HCT116 (cell line): ENCODE measurements at regions not wholly inside any gene's neighbourhood (a gene's known extent, or its start where the extent isn't known, plus 50 kb on each side); places are given as distances from the start of the nearest gene placed in this dataset.
A peak's percentile ranks its signal among the peaks of the same experiment; 100 is the strongest.

Source experiments
- ATAC-seq: fragments of 200-7000 bp; cut with Tn5 transposase; 2 replicates; pipeline ENCODE4 v1.9.1; 2020; ENCODE audit warnings: mild to moderate bottlenecking, moderate library complexity
- BruUV-seq: library from RNA; stranded (reverse); fragments of 400-500 nt; replicated peaks from 2 replicates; lab custom pipeline; 2021; lab: Mats Ljungman, UMichigan
- CTCF ChIA-PET: fragments of 300-600 bp; sonication (Branson Sonifier 250); formaldehyde crosslinking; loops from one replicate; lab custom pipeline; 2021; ENCODE audit warnings: antibody characterized with exemption; lab: Charles Lee
- POLR2A ChIA-PET: fragments of 300-600, 350-600 bp; sonication (Branson Sonifier 250); formaldehyde crosslinking; loops from one replicate; lab custom pipeline; 2021; ENCODE audit warnings: antibody characterized with exemption; lab: Charles Lee
- RAD21 ChIA-PET, 2 experiments: fragments of 300-600 bp; sonication (Branson Sonifier 250); formaldehyde crosslinking; loops; one replicate each; lab custom pipeline; 2023; ENCODE audit warnings: low total read pairs in 2 of 2; ENCODE audit not compliant: uncharacterized antibody in 2 of 2, unreplicated experiment in 2 of 2, low non-redundant PET in 1 of 2; lab: Charles Lee
- DNase-seq: peaks from one replicate; pipeline ENCODE4 v3.0.0-alpha.2; 2010; ENCODE audit warnings: low read depth, low spot score
- H2AFZ ChIP-seq: fragments of 200-600 bp; shearing (Covaris generic), sonication (generic); 2 replicates; pipeline ENCODE4 v1.6.1; 2017; ENCODE audit warnings: low read depth, mixed run types, mixed read lengths, antibody characterized with exemption, low read length; ENCODE audit not compliant: poor library complexity, severe bottlenecking
- H3K27ac ChIP-seq: 2 replicates; pipeline ENCODE4 v1.5.1; 2012; ENCODE audit warnings: low read depth, low read length
- H3K27me3 ChIP-seq: fragments of 200-600 bp; sonication (generic); 2 replicates; pipeline ENCODE4 v1.6.1; 2016; ENCODE audit warnings: mixed run types, low read length, mixed read lengths; ENCODE audit not compliant: insufficient read depth
- H3K36me3 ChIP-seq, 2 experiments: fragments of 200-500 bp in 1 of 2; fragments of 200-600 bp in 1 of 2; sonication (Bioruptor generic) in 1 of 2; sonication (generic) in 1 of 2; 2 replicates each; pipeline versions ENCODE4 v1.5.1 to v1.6.1; 2014 to 2016; ENCODE audit warnings: low read length in 2 of 2, inconsistent platforms in 1 of 2, mixed read lengths in 1 of 2, mixed run types in 1 of 2; ENCODE audit not compliant: insufficient read depth in 2 of 2, control insufficient read depth in 1 of 2
- H3K4me1 ChIP-seq, 2 experiments: fragments of 200-600 bp in 1 of 2; sonication (generic) in 1 of 2; 2 replicates each; pipeline versions ENCODE4 v1.5.1 to v1.6.1; 2012 to 2017; ENCODE audit warnings: low read length in 2 of 2, inconsistent platforms in 1 of 2, mild to moderate bottlenecking in 1 of 2, mixed read lengths in 1 of 2, mixed run types in 1 of 2, moderate library complexity in 1 of 2; ENCODE audit not compliant: insufficient read depth in 2 of 2, control insufficient read depth in 1 of 2
- H3K4me2 ChIP-seq: fragments of 200-600 bp; sonication (generic); 2 replicates; pipeline ENCODE4 v1.6.1; 2017; ENCODE audit warnings: mixed run types, low read length, mixed read lengths
- H3K4me3 ChIP-seq, 2 experiments: fragments of 200-600 bp in 1 of 2; sonication (generic) in 1 of 2; replicated peaks in 1 of 2; 2 replicates each; pipeline ENCODE4 v1.5.1; 2011 to 2016; ENCODE audit warnings: low read length in 2 of 2, control low read depth in 1 of 2, low read depth in 1 of 2, mild to moderate bottlenecking in 1 of 2, mixed read lengths in 1 of 2, mixed run types in 1 of 2
- H3K79me2 ChIP-seq: fragments of 200-600 bp; sonication (generic); 2 replicates; pipeline ENCODE4 v1.6.1; 2017; ENCODE audit warnings: mild to moderate bottlenecking, mixed run types, low read length, moderate library complexity, mixed read lengths; ENCODE audit not compliant: insufficient read depth
- H3K9ac ChIP-seq: fragments of 200-600 bp; sonication (generic); 2 replicates; pipeline ENCODE4 v1.6.1; 2016; ENCODE audit warnings: low read length, mixed read lengths
- H3K9me2 ChIP-seq: fragments of 200-600 bp; sonication (generic), shearing (Covaris generic); 2 replicates; pipeline ENCODE4 v1.6.1; 2017; ENCODE audit warnings: mixed run types, mild to moderate bottlenecking, moderate library complexity; ENCODE audit not compliant: insufficient read depth
- H3K9me3 ChIP-seq, 2 experiments: fragments of 200-500 bp in 1 of 2; fragments of 200-600 bp in 1 of 2; sonication (Bioruptor generic) in 1 of 2; sonication (generic) in 1 of 2; 2 replicates each; pipeline ENCODE4 v1.6.1; 2014 to 2017; ENCODE audit warnings: low read length in 2 of 2, mixed read lengths in 2 of 2, inconsistent platforms in 1 of 2, low read depth in 1 of 2, mild to moderate bottlenecking in 1 of 2, mixed run types in 1 of 2, moderate library complexity in 1 of 2; ENCODE audit not compliant: control insufficient read depth in 1 of 2, insufficient read depth in 1 of 2
- H4K20me1 ChIP-seq: fragments of 200-600 bp; sonication (generic), shearing (Covaris generic); 2 replicates; pipeline ENCODE4 v1.6.1; 2017; ENCODE audit warnings: mixed run types, mild to moderate bottlenecking, moderate library complexity; ENCODE audit not compliant: insufficient read depth
- CEBPB ChIP-seq: IDR thresholded peaks from 2 replicates; pipeline ENCODE4 v1.6.1; 2012; ENCODE audit warnings: low read depth
- CTCF ChIP-seq, 3 experiments: fragments of 200-600 bp in 1 of 3; sonication (generic) in 1 of 3; IDR thresholded peaks in 2 of 3; conservative IDR thresholded peaks in 1 of 3; 2 replicates each; pipeline ENCODE4 v1.5.1; 2012 to 2017; ENCODE audit warnings: low read depth in 2 of 3, low read length in 2 of 3, antibody characterized with exemption in 1 of 3, borderline replicate concordance in 1 of 3, control low read depth in 1 of 3, mild to moderate bottlenecking in 1 of 3, mixed read lengths in 1 of 3, mixed run types in 1 of 3, moderate library complexity in 1 of 3; ENCODE audit not compliant: insufficient read depth in 1 of 3
- ELF1 ChIP-seq: IDR thresholded peaks from 2 replicates; pipeline ENCODE4 v1.6.1; 2012; ENCODE audit warnings: low read depth, borderline replicate concordance
- SRF ChIP-seq: IDR thresholded peaks from 2 replicates; pipeline ENCODE4 v1.6.1; 2012; ENCODE audit warnings: low read depth
- ZBTB33 ChIP-seq: IDR thresholded peaks from 2 replicates; pipeline ENCODE4 v1.6.1; 2011; ENCODE audit warnings: mild to moderate bottlenecking, low read length, moderate library complexity; ENCODE audit not compliant: insufficient replicate concordance; ENCODE audit errors: extremely low read depth
- intact Hi-C: fragments of 100-400 bp; cut with micrococcal nuclease; formaldehyde crosslinking; loops from 2 replicates; pipeline ENCODE4 v1.10.0; 2022

DNA sequence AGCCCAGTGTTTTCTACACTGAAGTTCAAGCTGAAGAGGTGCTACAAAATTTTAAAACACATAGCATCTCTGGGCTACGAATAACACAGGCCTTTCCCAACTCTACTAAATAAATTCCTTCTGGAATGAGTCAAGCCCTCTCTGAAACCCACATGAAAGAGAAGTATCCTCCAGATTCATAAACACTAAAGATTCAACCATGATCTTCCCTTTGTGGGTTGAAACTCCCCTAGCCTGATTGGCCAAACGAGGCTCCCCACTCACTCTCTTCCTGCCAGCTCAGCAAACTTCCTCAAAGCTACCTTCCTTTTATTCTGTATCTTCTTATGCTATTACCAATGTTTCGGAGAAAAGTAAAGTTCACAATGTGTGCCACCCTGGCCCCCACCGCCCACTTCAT lies 95.4 kb downstream of the NKX6-1 start (continued):
- no peak for TF ChIP-seq ZBTB33

GRCh38 chr4:84401701-84402306 lies 97.3 kb downstream of the NKX6-1 start:
- RAD21 ChIA-PET = no interaction called here
- peaks cover 3 to 6% of the 10 kb centered on the region in 2 experiments; a peak in 1 of 4 replicates for H3K4me1 ChIP-seq
- TF ChIP-seq SRF = no peak
- no peak for TF ChIP-seq ELF1
- no peak for TF ChIP-seq CEBPB
- no peak for TF ChIP-seq CTCF (IDR thresholded peaks at IDR 0.05 in 2 of 3, conservative IDR thresholded peaks at IDR 0.05 in 1 of 3; ENCODE audit: borderline replicate concordance in 1 of 3, insufficient read depth in 1 of 3, low read depth in 2 of 3, low read length in 2 of 3)
- TF ChIP-seq, all 23 proteins: peak for 0
- H3K9me3 ChIP-seq = no peaks in the 10 kb centered on the region
- ChIA-PET CTCF (interaction anchor here (1.2 kb wide), 1 partner anchor 757 kb away, joined by 3 read pairs; no protein-coding TSS in a partner anchor), POLR2A (no interaction called here)
- peak; percentile 38; the same call in 1 of the 2 replicates for ATAC-seq
- no peak overlapping the region for H2AFZ ChIP-seq
- H3K4me2 ChIP-seq = no peak overlapping the region
- H3K27me3 ChIP-seq = no peaks in the 10 kb centered on the region; the same call in 1 of the 2 replicates
- DNase-seq = peak; percentile 8
- BruUV-seq = no TSS peak
- H3K9me2 ChIP-seq = 0 out of 2 replicates have a peak, but pooled peaks cover 2% of the 10 kb centered on the region
- no peaks in the 10 kb centered on the region for H4K20me1 ChIP-seq
- H3K4me3 ChIP-seq = no peak overlapping the region
- no peaks in the 10 kb centered on the region for H3K79me2 ChIP-seq
- H3K9ac ChIP-seq = no peak overlapping the region
- no peak overlapping the region for H3K27ac ChIP-seq
- no peaks in the 10 kb centered on the region for H3K36me3 ChIP-seq
- intact Hi-C loops = no loop called here
